IPS DF 6.9 (cell line): ENCODE measurements at regions not wholly inside any gene's neighbourhood (a gene's known extent, or its start where the extent isn't known, plus 50 kb on each side); places are given as distances from the start of the nearest gene placed in this dataset.
"Not testable (repeated sequence)": the region's sequence is repeated elsewhere in the genome, so short reads cannot be mapped to it uniquely, and the experiment has no call there.

ENCODE experiments used
- DNase-seq: peaks from one replicate; pipeline ENCODE4 v3.0.0-alpha.2; 2013; ENCODE audit warnings: low read depth, low spot score
- H3K27ac ChIP-seq: one replicate; pipeline ENCODE4 v1.5.1; 2013; ENCODE audit warnings: low read length, control low read depth
- H3K27me3 ChIP-seq: 2 replicates; pipeline ENCODE4 v1.6.1; 2013; ENCODE audit warnings: mild to moderate bottlenecking, low read length; ENCODE audit not compliant: control insufficient read depth, insufficient read depth
- H3K36me3 ChIP-seq: 2 replicates; pipeline ENCODE4 v1.6.1; 2013; ENCODE audit warnings: low read length; ENCODE audit not compliant: control insufficient read depth, insufficient read depth
- H3K4me1 ChIP-seq: 2 replicates; pipeline ENCODE4 v1.6.1; 2013; ENCODE audit warnings: low read length; ENCODE audit not compliant: control insufficient read depth, insufficient read depth
- H3K4me3 ChIP-seq: 2 replicates; pipeline ENCODE4 v1.5.1; 2013; ENCODE audit warnings: mild to moderate bottlenecking, low read length
- H3K9me3 ChIP-seq: 2 replicates; pipeline ENCODE4 v1.6.1; 2013; ENCODE audit warnings: low read length, inconsistent platforms; ENCODE audit not compliant: control insufficient read depth, insufficient read depth
- WGBS: extraction: QIAGEN DNeasy Blood & Tissue Kit; methylation state at CpG from one replicate; pipeline ENCODE4 v1.1.7; 2013; ENCODE audit warnings: mixed read lengths, missing lambda C conversion rate; ENCODE audit not compliant: insufficient read length, insufficient coverage; 5-methylcytosine and 5-hydroxymethylcytosine counted together

- Histone ChIP-seq H3K27ac (no peak overlapping the region), H3K9me3 (no peaks in the 10 kb centered on the region), H3K36me3 (no peaks in the 10 kb centered on the region), H3K4me1 (no peaks in the 10 kb centered on the region), H3K4me3 (no peak overlapping the region), H3K27me3 (no peaks in the 10 kb centered on the region; the same call in 1 of the 2 replicates)
- no CpG with 5 or more reads among the region's 2 CpGs for WGBS
- no peak for DNase-seq
Measured at GRCh38 chr18:3345452-3345851, 83.5 kb downstream of the MYL12B start.

- Histone ChIP-seq H3K36me3 (no peaks in the 10 kb centered on the region), H3K27me3 (no peaks in the 10 kb centered on the region; the same call in 1 of the 2 replicates), H3K9me3 (no peaks in the 10 kb centered on the region), H3K4me1 (no peaks in the 10 kb centered on the region), H3K4me3 (no peak overlapping the region), H3K27ac (no peak overlapping the region)
- no peak for DNase-seq
- no CpG with 5 or more reads among the region's 1 CpG for WGBS
Measured at GRCh38 chr18:3345885-3346284, 84.0 kb downstream of the MYL12B start.

GRCh38 chr18:3346487-3346886 lies 84.6 kb downstream of the MYL12B start:
- H3K4me1 ChIP-seq = peaks cover 1% of the 10 kb centered on the region; the same call in 1 of the 2 replicates

DNA sequence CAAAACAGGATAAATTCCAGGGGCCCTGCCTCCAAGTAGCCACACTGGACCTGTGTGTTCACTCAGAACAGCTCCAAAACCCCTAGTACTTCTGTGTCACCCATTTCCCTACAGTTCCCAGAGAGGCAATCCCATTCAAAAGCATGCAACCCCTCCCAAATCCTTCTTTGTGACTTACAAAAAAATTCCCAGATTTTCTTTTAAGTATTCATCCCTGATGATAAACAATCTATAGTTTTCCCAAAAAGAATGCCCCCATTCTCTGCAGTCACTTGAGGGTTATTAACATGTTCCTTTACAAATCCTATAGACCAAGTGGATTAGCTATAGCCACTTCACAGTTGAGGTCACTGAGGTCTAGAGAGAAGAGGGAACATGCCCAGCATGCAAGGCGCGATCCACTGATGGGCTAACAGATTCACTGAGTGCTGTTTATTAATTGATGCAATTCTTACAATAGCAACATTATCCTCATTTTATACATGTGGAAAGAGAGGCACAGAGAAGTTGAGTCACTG lies 85.4 kb downstream of the MYL12B start:
- no peak for DNase-seq
- whole genome bisulfite sequencing = no CpG with 5 or more reads among the region's 2 CpGs
- no peak overlapping the region for H3K4me3 ChIP-seq
- no peaks in the 10 kb centered on the region; the same call in 1 of the 2 replicates for H3K27me3 ChIP-seq
- no peaks in the 10 kb centered on the region for H3K9me3 ChIP-seq
- H3K36me3 ChIP-seq = no peaks in the 10 kb centered on the region
- no peak overlapping the region for H3K27ac ChIP-seq
- peaks cover 1% of the 10 kb centered on the region; the same call in 1 of the 2 replicates for H3K4me1 ChIP-seq

More at GRCh38 chr18:3346487-3346886, 84.6 kb downstream of the MYL12B start:
- no peak overlapping the region for H3K27ac ChIP-seq
- H3K4me3 ChIP-seq = no peak overlapping the region
- no peaks in the 10 kb centered on the region for H3K36me3 ChIP-seq
- no CpG with 5 or more reads among the region's 7 CpGs for WGBS
- H3K9me3 ChIP-seq = no peaks in the 10 kb centered on the region
- no peaks in the 10 kb centered on the region; the same call in 1 of the 2 replicates for H3K27me3 ChIP-seq
- DNase-seq = no peak

- H3K27ac ChIP-seq = no peak overlapping the region
- no CpG with 5 or more reads among the region's 1 CpG for WGBS
- H3K9me3 ChIP-seq = no peaks in the 10 kb centered on the region
- H3K27me3 ChIP-seq = no peaks in the 10 kb centered on the region; the same call in 1 of the 2 replicates
- no peak overlapping the region for H3K4me3 ChIP-seq
- no peak for DNase-seq
- peaks cover 1% of the 10 kb centered on the region; the same call in 1 of the 2 replicates for H3K4me1 ChIP-seq
- no peaks in the 10 kb centered on the region for H3K36me3 ChIP-seq
Measured at GRCh38 chr18:3348176-3348575, 86.2 kb downstream of the MYL12B start.

DNA sequence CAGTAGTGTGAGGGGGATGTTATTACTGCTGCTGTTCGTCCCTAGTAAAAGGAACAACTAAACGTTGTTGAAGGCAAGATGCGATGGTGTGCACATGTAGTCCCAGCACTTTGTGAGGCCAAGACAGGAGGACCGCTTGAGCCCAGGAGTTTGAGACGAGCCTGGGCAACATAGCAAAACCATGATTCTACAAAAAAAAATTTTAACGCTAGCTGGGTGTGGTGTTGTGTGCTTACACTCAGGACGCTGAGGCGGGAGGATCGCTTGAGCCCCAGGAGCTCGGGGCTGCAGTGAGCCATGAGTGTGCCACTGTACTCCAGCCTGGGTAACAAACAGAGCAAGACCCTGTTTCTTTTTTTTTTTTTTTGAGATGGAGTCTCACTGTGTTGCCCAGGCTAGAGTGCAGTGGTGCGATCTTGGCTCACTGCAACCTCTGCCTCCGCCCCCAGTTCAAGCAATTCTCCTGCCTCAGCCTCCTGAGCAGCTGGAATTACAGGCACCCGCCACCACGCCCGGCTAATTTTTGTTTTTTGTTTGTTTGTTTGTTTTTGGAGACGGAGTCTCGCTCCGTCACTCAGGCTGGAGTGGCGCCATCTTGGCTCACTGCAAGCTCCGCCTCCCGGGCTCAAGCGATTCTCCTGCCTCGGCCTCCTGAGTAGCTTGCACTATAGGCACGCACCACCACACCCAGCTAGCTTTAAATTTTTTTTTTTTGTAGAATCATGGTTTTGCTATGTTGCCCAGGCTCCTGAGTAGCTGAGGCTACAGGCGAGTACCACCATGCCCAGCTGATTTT lies 87.3 kb downstream of the MYL12B start:
- H3K9me3 ChIP-seq, H3K27ac ChIP-seq, H3K27me3 ChIP-seq, H3K36me3 ChIP-seq, H3K4me1 ChIP-seq, DNase-seq, H3K4me3 ChIP-seq: not testable (repeated sequence)
- WGBS = no CpG with 5 or more reads among the region's 25 CpGs

GRCh38 chr18:3350021-3350420 lies 88.1 kb downstream of the MYL12B start:
- no peak overlapping the region for H3K4me3 ChIP-seq
- no CpG with 5 or more reads among the region's 14 CpGs for WGBS
- peaks cover 1% of the 10 kb centered on the region; the same call in 1 of the 2 replicates for H3K4me1 ChIP-seq
- H3K9me3 ChIP-seq = no peaks in the 10 kb centered on the region
- no peaks in the 10 kb centered on the region for H3K36me3 ChIP-seq
- no peak overlapping the region for H3K27ac ChIP-seq
- H3K27me3 ChIP-seq = no peaks in the 10 kb centered on the region; the same call in 1 of the 2 replicates
- no peak for DNase-seq

- H3K36me3 ChIP-seq = no peaks in the 10 kb centered on the region
- H3K4me3 ChIP-seq = no peak overlapping the region
- peaks cover 1% of the 10 kb centered on the region; the same call in 1 of the 2 replicates for H3K4me1 ChIP-seq
- WGBS = no CpG with 5 or more reads among the region's 11 CpGs
- H3K9me3 ChIP-seq = no peaks in the 10 kb centered on the region
- H3K27me3 ChIP-seq = no peaks in the 10 kb centered on the region; the same call in 1 of the 2 replicates
- H3K27ac ChIP-seq = no peak overlapping the region
- DNase-seq = no peak
Measured at GRCh38 chr18:3350566-3351527, 88.9 kb downstream of the MYL12B start.

GRCh38 chr18:3354506-3354905 lies 92.6 kb downstream of the MYL12B start:
- Histone ChIP-seq H3K36me3 (no peaks in the 10 kb centered on the region), H3K9me3 (no peaks in the 10 kb centered on the region), H3K27me3 (no peaks in the 10 kb centered on the region), H3K4me3 (no peak overlapping the region), H3K4me1 (peaks cover 1% of the 10 kb centered on the region; the same call in 1 of the 2 replicates), H3K27ac (no peak overlapping the region)
- DNase-seq = no peak
- no CpG with 5 or more reads among the region's 4 CpGs for WGBS

- no peak for DNase-seq
- WGBS = no CpG with 5 or more reads among the region's 4 CpGs
Measured at GRCh38 chr18:3356614-3357013, 93.4 kb upstream of the TGIF1 start.

More at GRCh38 chr18:3356614-3357013, 93.4 kb upstream of the TGIF1 start:
- Histone ChIP-seq H3K9me3 (no peaks in the 10 kb centered on the region), H3K36me3 (no peaks in the 10 kb centered on the region), H3K27ac (no peak overlapping the region), H3K4me3 (no peak overlapping the region), H3K27me3 (no peaks in the 10 kb centered on the region), H3K4me1 (no peaks in the 10 kb centered on the region)
